KMS-11 (cell line): ENCODE measurements at regions not wholly inside any gene's neighbourhood (a gene's known extent, or its start where the extent isn't known, plus 50 kb on each side); places are given as distances from the start of the nearest gene placed in this dataset.

Source experiments
- H2AFZ ChIP-seq: fragments of 200-600 bp; sonication (generic); 2 replicates; pipeline ENCODE4 v1.6.1; 2016; ENCODE audit warnings: antibody characterized with exemption, mixed run types, low read depth
- H3K27ac ChIP-seq: fragments of 200-600 bp; sonication (generic); 2 replicates; pipeline ENCODE4 v1.6.1; 2016; ENCODE audit warnings: mild to moderate bottlenecking, mixed run types
- H3K27me3 ChIP-seq: fragments of 200-600 bp; sonication (generic); 2 replicates; pipeline ENCODE4 v1.6.1; 2017; ENCODE audit warnings: mild to moderate bottlenecking, low read depth, mixed run types, moderate library complexity; ENCODE audit not compliant: insufficient read depth
- H3K36me3 ChIP-seq: fragments of 200-600 bp; sonication (generic); 2 replicates; pipeline ENCODE4 v1.6.1; 2017; ENCODE audit warnings: mild to moderate bottlenecking, mixed run types; ENCODE audit not compliant: insufficient read depth
- H3K4me1 ChIP-seq: fragments of 200-600 bp; sonication (generic); 2 replicates; pipeline ENCODE4 v1.6.1; 2016; ENCODE audit warnings: mild to moderate bottlenecking, low read depth, mixed run types; ENCODE audit not compliant: poor library complexity, severe bottlenecking
- H3K4me2 ChIP-seq: fragments of 200-600 bp; sonication (generic); 2 replicates; pipeline ENCODE4 v1.7.0; 2016; ENCODE audit warnings: mild to moderate bottlenecking, mixed run types
- H3K4me3 ChIP-seq: fragments of 200-600 bp; sonication (generic); IDR thresholded peaks from 2 replicates; pipeline ENCODE4 v1.6.1; 2017; ENCODE audit warnings: low read depth, low read length, mixed read lengths; ENCODE audit not compliant: insufficient read depth
- H3K79me2 ChIP-seq: fragments of 200-600 bp; sonication (generic); 2 replicates; pipeline ENCODE4 v1.6.1; 2016; ENCODE audit warnings: low read depth, mixed run types; ENCODE audit not compliant: insufficient read depth
- H3K9ac ChIP-seq: fragments of 200-600 bp; sonication (generic); 2 replicates; pipeline ENCODE4 v1.6.1; 2016; ENCODE audit warnings: mild to moderate bottlenecking, mixed run types
- H4K20me1 ChIP-seq: fragments of 200-600 bp; sonication (generic); 2 replicates; pipeline ENCODE4 v1.6.1; 2016; ENCODE audit warnings: mild to moderate bottlenecking, mixed run types; ENCODE audit not compliant: insufficient read depth
- TF ChIP-seq, protein P1 (sequence below): fragments of 200-600 bp; sonication (generic); conservative IDR thresholded peaks from 2 replicates; pipeline ENCODE4 v1.6.1; 2017; ENCODE audit warnings: low read depth, mild to moderate bottlenecking, antibody characterized with exemption, low read length, moderate library complexity, mixed read lengths

DNA sequence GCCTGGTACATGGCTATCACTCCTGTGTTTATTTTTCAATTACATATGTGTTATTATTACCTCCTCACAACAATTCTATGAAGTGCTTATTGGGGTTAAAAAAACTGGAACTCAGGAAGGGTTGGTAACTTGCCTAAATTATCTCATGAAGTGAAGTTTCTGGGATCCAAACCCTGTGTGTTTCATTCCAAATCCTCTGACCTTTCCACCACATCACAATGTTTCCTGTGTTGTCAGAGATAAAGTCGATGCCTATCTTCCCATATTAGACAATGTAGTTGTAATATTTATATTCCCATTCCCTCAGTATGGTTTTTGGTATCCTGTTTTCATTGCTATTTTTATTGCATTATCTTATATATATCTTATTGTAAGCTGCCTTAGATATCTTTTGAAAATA lies 269.1 kb upstream of the CFAP20DC start:
- no peaks in the 10 kb centered on the region for H3K79me2 ChIP-seq
- no peak overlapping the region for H3K9ac ChIP-seq
- no peak overlapping the region for H2AFZ ChIP-seq
- no peak overlapping the region for H3K4me3 ChIP-seq
- H3K27ac ChIP-seq = no peak overlapping the region
- no peaks in the 10 kb centered on the region for H3K27me3 ChIP-seq
- no peaks in the 10 kb centered on the region for H3K4me1 ChIP-seq
- no peaks in the 10 kb centered on the region for H4K20me1 ChIP-seq
- TF ChIP-seq, protein P1, sequence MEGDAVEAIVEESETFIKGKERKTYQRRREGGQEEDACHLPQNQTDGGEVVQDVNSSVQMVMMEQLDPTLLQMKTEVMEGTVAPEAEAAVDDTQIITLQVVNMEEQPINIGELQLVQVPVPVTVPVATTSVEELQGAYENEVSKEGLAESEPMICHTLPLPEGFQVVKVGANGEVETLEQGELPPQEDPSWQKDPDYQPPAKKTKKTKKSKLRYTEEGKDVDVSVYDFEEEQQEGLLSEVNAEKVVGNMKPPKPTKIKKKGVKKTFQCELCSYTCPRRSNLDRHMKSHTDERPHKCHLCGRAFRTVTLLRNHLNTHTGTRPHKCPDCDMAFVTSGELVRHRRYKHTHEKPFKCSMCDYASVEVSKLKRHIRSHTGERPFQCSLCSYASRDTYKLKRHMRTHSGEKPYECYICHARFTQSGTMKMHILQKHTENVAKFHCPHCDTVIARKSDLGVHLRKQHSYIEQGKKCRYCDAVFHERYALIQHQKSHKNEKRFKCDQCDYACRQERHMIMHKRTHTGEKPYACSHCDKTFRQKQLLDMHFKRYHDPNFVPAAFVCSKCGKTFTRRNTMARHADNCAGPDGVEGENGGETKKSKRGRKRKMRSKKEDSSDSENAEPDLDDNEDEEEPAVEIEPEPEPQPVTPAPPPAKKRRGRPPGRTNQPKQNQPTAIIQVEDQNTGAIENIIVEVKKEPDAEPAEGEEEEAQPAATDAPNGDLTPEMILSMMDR = no peak
- H3K4me2 ChIP-seq = no peak overlapping the region
- H3K36me3 ChIP-seq = no peaks in the 10 kb centered on the region

DNA sequence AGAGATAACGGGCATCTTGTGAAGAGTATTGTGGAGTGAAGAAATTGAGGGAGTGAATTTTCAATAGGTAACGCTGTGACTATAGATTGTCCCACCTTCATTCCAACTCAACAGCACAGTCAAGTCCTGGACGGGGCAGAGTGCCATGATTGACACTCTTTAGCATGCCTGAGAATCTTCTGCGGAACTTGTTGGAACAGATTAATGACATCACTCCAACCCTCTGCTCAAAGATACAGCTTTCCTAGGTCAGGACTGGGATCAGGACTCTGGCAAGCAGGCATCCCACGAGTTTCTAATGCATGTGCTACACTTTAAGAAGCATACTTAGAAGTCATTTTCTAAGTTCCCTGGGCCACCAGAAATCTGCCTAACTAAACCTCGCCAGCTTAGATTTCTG lies 267.6 kb upstream of the CFAP20DC start:
- Histone ChIP-seq H3K79me2 (no peaks in the 10 kb centered on the region), H3K36me3 (no peaks in the 10 kb centered on the region), H3K4me2 (no peak overlapping the region), H3K27me3 (no peaks in the 10 kb centered on the region), H3K27ac (no peak overlapping the region), H4K20me1 (no peaks in the 10 kb centered on the region), H3K4me1 (no peaks in the 10 kb centered on the region), H3K9ac (no peak overlapping the region), H2AFZ (no peak overlapping the region), H3K4me3 (no peak overlapping the region)
- TF ChIP-seq, protein P1 = no peak

DNA sequence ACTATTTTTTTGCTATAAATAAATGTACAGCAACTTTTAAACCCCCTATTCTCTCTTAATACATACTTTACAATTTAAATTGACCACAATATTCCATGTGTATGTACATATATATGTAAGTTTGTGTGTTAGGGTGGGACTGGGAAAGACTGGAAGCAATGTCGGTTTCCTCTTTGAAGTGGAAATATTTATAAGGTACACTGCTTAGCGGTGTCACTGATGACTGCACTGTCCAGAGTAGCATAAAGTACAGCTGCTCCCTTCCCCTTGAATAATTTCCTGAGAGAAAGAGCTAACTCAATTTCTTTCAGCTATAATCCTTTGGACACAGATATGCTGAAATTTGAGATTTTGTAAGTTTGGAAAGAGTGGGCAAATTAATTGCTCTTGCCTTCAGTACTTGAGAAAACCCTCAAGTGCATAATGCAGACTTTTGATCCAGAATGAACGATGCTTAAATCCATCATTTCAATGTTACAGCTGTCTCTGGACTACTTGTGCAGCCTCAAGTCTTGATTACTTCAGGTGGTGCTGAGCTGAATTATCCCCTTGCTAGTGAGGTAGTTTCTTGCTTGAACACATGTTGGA lies 267.0 kb upstream of the CFAP20DC start:
- Histone ChIP-seq H4K20me1 (no peaks in the 10 kb centered on the region), H3K27me3 (no peaks in the 10 kb centered on the region), H3K4me1 (no peaks in the 10 kb centered on the region), H3K27ac (no peak overlapping the region), H3K4me2 (no peak overlapping the region), H3K4me3 (no peak overlapping the region), H3K79me2 (no peaks in the 10 kb centered on the region), H3K36me3 (no peaks in the 10 kb centered on the region), H3K9ac (no peak overlapping the region), H2AFZ (no peak overlapping the region)
- TF ChIP-seq, protein P1 = no peak

DNA sequence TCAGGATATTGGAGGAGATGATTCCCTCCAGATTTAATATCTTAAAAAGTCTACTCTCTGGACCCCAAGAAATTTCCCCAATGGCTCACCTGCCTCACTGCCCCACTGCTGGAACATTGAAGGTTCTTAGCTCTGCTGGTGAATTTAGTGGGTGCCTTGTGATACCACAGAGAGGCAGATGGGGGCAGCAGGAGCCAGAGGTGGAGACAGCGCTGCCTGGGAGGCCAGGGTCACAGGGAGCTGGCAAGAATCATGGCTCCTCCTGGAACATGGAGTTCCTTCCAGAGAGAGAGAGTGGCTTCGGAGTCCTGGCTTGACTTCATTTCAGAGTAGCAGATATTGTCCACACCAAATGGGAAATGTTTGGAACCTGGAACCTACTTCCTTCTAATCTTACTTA lies 263.5 kb upstream of the CFAP20DC start:
- Histone ChIP-seq H3K4me3 (no peak overlapping the region), H3K4me1 (no peaks in the 10 kb centered on the region), H3K9ac (no peak overlapping the region), H3K27ac (no peak overlapping the region), H2AFZ (no peak overlapping the region), H3K36me3 (no peaks in the 10 kb centered on the region), H3K27me3 (no peaks in the 10 kb centered on the region), H3K4me2 (no peak overlapping the region), H4K20me1 (no peaks in the 10 kb centered on the region), H3K79me2 (no peaks in the 10 kb centered on the region)
- TF ChIP-seq, protein P1 = peak; percentile 59
